SK-N-SH treated with all-trans-retinoic acid at 6 μM for 48 hours (cell line): ENCODE measurements at regions not wholly inside any gene's neighbourhood (a gene's known extent, or its start where the extent isn't known, plus 50 kb on each side); places are given as distances from the start of the nearest gene placed in this dataset.

Experiments used
- ATAC-seq: fragments of 200-7000 bp; cut with Tn5 transposase; 3 replicates; pipeline ENCODE4 v1.9.1; 2020; ENCODE audit warnings: mild to moderate bottlenecking, moderate library complexity
- ARNTL ChIP-seq: fragments of 450-650 bp; formaldehyde crosslinking; IDR thresholded peaks from 2 replicates; pipeline ENCODE4 v1.5.0; 2020; ENCODE audit warnings: low read depth, mild to moderate bottlenecking, moderate library complexity, borderline replicate concordance
- BACH2 ChIP-seq: fragments of 250-450 bp; sonication (Bioruptor Pico); IDR thresholded peaks from 2 replicates; pipeline ENCODE4 v1.9.0; 2021; ENCODE audit warnings: mild to moderate bottlenecking, borderline replicate concordance
- CSDC2 ChIP-seq: fragments of 250-450 bp; sonication (Bioruptor Pico); IDR thresholded peaks from 2 replicates; pipeline ENCODE4 v1.5.0; 2020; ENCODE audit warnings: mild to moderate bottlenecking, moderate library complexity
- CSRNP3 ChIP-seq: fragments of 250-450 bp; sonication (Bioruptor Pico); IDR thresholded peaks from 2 replicates; pipeline ENCODE4 v1.5.1; 2021; ENCODE audit warnings: mild to moderate bottlenecking, moderate library complexity
- ESRRG ChIP-seq: fragments of 250-450 bp; sonication (Bioruptor Pico); IDR thresholded peaks from 2 replicates; pipeline ENCODE4 v1.6.1; 2021; ENCODE audit warnings: mild to moderate bottlenecking
- GLIS3 ChIP-seq: fragments of 250-450 bp; sonication (Bioruptor Pico); IDR thresholded peaks from 2 replicates; pipeline ENCODE4 v1.5.0; 2020; ENCODE audit warnings: mild to moderate bottlenecking, moderate library complexity
- ISL1 ChIP-seq: fragments of 250-450 bp; sonication (Bioruptor Pico); IDR thresholded peaks from 2 replicates; pipeline ENCODE4 v2.1.2; 2022; ENCODE audit warnings: mild to moderate bottlenecking, moderate library complexity
- PATZ1 ChIP-seq: fragments of 250-450 bp; sonication (Bioruptor Pico); IDR thresholded peaks from 2 replicates; pipeline ENCODE4 v1.8.0; 2020; ENCODE audit warnings: mild to moderate bottlenecking, moderate library complexity, borderline replicate concordance
- PPARA ChIP-seq: fragments of 250-450 bp; sonication (Bioruptor Pico); IDR thresholded peaks from 2 replicates; pipeline ENCODE4 v1.5.0; 2020; ENCODE audit warnings: mild to moderate bottlenecking, borderline replicate concordance
- RARB ChIP-seq: fragments of 250-450 bp; sonication (Bioruptor Pico); IDR thresholded peaks from 2 replicates; pipeline ENCODE4 v1.8.0; 2021; ENCODE audit warnings: mild to moderate bottlenecking, moderate library complexity
- SNAI2 ChIP-seq: fragments of 250-450 bp; sonication (Bioruptor Pico); IDR thresholded peaks from 2 replicates; pipeline ENCODE4 v1.5.0; 2020; ENCODE audit warnings: mild to moderate bottlenecking, moderate library complexity
- TCF4 ChIP-seq: fragments of 250-450 bp; sonication (Bioruptor Pico); IDR thresholded peaks from 2 replicates; pipeline ENCODE4 v1.8.0; 2021; ENCODE audit warnings: mild to moderate bottlenecking, moderate library complexity, borderline replicate concordance
- TOX ChIP-seq: fragments of 250-450 bp; sonication (Bioruptor Pico); IDR thresholded peaks from 2 replicates; pipeline ENCODE4 v1.8.0; 2021; ENCODE audit warnings: mild to moderate bottlenecking, moderate library complexity, borderline replicate concordance
- TSHZ2 ChIP-seq: fragments of 250-450 bp; sonication (Bioruptor Pico); IDR thresholded peaks from 2 replicates; pipeline ENCODE4 v1.5.0; 2020; ENCODE audit warnings: mild to moderate bottlenecking, moderate library complexity
- ZC3H10 ChIP-seq: fragments of 250-450 bp; sonication (Bioruptor Pico); IDR thresholded peaks from 2 replicates; pipeline ENCODE4 v1.5.1; 2021; ENCODE audit warnings: mild to moderate bottlenecking, moderate library complexity
- ZFP30 ChIP-seq: fragments of 450-650 bp; formaldehyde crosslinking; IDR thresholded peaks from 2 replicates; pipeline ENCODE4 v1.5.0; 2022; ENCODE audit warnings: mild to moderate bottlenecking, moderate library complexity
- ZNF565 ChIP-seq: fragments of 450-650 bp; formaldehyde crosslinking; conservative IDR thresholded peaks from 2 replicates; pipeline ENCODE4 v1.5.0; 2020; ENCODE audit warnings: low read depth, mild to moderate bottlenecking, moderate library complexity
- ZNF70 ChIP-seq: fragments of 450-650 bp; formaldehyde crosslinking; IDR thresholded peaks from 2 replicates; pipeline ENCODE4 v1.5.0; 2020; ENCODE audit warnings: mild to moderate bottlenecking, moderate library complexity
- ZNF8 ChIP-seq: fragments of 450-650 bp; formaldehyde crosslinking; IDR thresholded peaks from 2 replicates; pipeline ENCODE4 v1.5.0; 2020; ENCODE audit warnings: mild to moderate bottlenecking, moderate library complexity
- TF ChIP-seq, protein P1 (sequence below): fragments of 250-450 bp; sonication (Bioruptor Pico); IDR thresholded peaks from 2 replicates; pipeline ENCODE4 v1.5.1; 2020; ENCODE audit warnings: low read depth, mild to moderate bottlenecking, moderate library complexity

- TF ChIP-seq PPARA (CRISPR knock-in tag) (no peak), CSDC2 (CRISPR knock-in tag) (no peak), ARNTL (no peak), ESRRG (CRISPR knock-in tag) (no peak), SNAI2 (CRISPR knock-in tag) (no peak), TCF4 (CRISPR knock-in tag) (no peak), ISL1 (CRISPR knock-in tag) (no peak), TOX (CRISPR knock-in tag) (no peak), ZNF70 (CRISPR knock-in tag) (no peak), ZNF565 (CRISPR knock-in tag) (no peak), ZNF8 (CRISPR knock-in tag) (no peak), PATZ1 (CRISPR knock-in tag) (no peak), CSRNP3 (no peak), RARB (CRISPR knock-in tag) (no peak), GLIS3 (CRISPR knock-in tag) (no peak), ZFP30 (CRISPR knock-in tag) (no peak)
- TF ChIP-seq, protein P1, sequence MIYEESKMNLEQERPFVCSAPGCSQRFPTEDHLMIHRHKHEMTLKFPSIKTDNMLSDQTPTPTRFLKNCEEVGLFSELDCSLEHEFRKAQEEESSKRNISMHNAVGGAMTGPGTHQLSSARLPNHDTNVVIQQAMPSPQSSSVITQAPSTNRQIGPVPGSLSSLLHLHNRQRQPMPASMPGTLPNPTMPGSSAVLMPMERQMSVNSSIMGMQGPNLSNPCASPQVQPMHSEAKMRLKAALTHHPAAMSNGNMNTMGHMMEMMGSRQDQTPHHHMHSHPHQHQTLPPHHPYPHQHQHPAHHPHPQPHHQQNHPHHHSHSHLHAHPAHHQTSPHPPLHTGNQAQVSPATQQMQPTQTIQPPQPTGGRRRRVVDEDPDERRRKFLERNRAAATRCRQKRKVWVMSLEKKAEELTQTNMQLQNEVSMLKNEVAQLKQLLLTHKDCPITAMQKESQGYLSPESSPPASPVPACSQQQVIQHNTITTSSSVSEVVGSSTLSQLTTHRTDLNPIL, result no peak
These were observed 109.5 kb upstream of the HABP2 start for GRCh38 chr10:113443141-113443925.

DNA sequence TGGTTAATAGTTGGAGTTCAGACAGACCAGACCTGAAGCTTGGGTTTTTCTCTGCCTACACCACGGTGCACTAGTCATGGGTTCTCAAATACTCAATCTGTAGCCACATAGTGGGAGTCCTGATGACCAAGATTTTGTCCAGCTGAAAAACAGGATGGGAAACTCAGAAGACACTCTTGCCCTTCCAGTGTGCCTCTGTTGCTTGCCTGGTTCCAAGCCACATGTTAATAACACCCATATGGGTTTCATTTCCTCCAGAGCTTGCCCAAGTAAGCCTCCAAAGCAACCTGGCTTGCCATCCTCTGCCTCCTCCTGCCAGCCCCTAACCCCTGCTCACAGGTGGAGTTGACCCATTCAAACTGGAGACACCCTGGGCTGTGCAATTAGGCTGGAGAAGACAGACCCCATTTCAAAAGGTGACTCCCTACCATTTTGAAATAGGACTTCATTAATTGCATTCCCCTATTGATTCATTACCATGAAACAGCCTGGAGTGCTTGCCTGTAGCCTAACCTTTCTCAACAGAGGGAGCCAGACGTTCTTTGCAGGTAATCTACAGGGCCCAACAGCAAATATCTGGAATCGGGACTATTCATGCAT, 108.0 kb upstream of the HABP2 start:
- no peak for ATAC-seq
- no peak for TF ChIP-seq ARNTL
- TF ChIP-seq ZC3H10 (CRISPR knock-in tag), result no peak
- no peak for TF ChIP-seq GLIS3 (CRISPR knock-in tag)
- TF ChIP-seq TCF4 (CRISPR knock-in tag), result no peak
- TF ChIP-seq ZNF565 (CRISPR knock-in tag), result no peak
- TF ChIP-seq BACH2, result no peak
- no peak for TF ChIP-seq TSHZ2
- TF ChIP-seq TOX (CRISPR knock-in tag), result no peak

More at GRCh38 chr10:113443141-113443925, 109.5 kb upstream of the HABP2 start:
- no peak for ATAC-seq

- ATAC-seq, result no peak
- TF ChIP-seq ZNF70 (CRISPR knock-in tag) (no peak), ISL1 (CRISPR knock-in tag) (no peak), SNAI2 (CRISPR knock-in tag) (no peak)
These were observed 107.1 kb upstream of the HABP2 start for GRCh38 chr10:113445736-113446135.

DNA sequence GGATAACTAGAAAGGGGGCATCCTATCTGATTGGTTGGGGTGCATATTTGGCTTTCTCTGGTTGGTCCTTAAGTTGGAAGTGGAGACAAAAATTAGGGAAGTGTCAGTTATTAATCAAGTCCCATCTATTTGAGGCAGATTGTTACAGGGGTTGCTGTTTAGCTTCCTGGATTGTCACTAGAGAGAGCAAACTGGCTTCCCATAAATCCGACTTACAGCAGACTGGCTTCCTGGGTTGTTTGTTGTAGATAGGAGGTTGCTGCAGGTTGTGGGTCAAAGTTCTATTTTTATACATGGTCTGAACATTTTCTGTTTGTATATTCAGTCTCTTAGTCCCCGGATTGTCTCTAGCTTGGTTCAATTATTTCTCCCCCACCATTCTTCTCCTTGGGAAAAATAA, 106.1 kb upstream of the HABP2 start:
- ATAC-seq, result no peak
- TF ChIP-seq CSRNP3 (no peak), ZFP30 (CRISPR knock-in tag) (no peak), PPARA (CRISPR knock-in tag) (no peak), BACH2 (no peak)
